Type B pancreatic cell (in vitro differentiated cells): ENCODE measurements at regions not wholly inside any gene's neighbourhood (a gene's known extent, or its start where the extent isn't known, plus 50 kb on each side); places are given as distances from the start of the nearest gene placed in this dataset.

Experiments used
- DNase-seq: peaks from one replicate; pipeline ENCODE4 v3.0.0; 2021; ENCODE audit warnings: mixed read lengths; ENCODE audit not compliant: unreplicated experiment; ENCODE audit errors: extremely low spot score
- H3K27ac Mint-ChIP-seq: 2 replicates; pipeline ENCODE4 v1.8.0; 2021; ENCODE audit warnings: mild to moderate bottlenecking, mixed read lengths
- H3K27me3 Mint-ChIP-seq: 2 replicates; pipeline ENCODE4 v1.8.0; 2021; ENCODE audit warnings: mixed read lengths
- H3K36me3 Mint-ChIP-seq: 2 replicates; pipeline ENCODE4 v1.8.0; 2021; ENCODE audit warnings: mixed read lengths
- H3K4me1 Mint-ChIP-seq: one replicate; pipeline ENCODE4 v1.8.0; 2021; ENCODE audit warnings: mixed read lengths; ENCODE audit not compliant: unreplicated experiment
- H3K4me3 Mint-ChIP-seq: 2 replicates; pipeline ENCODE4 v1.8.0; 2021; ENCODE audit warnings: mild to moderate bottlenecking, mixed read lengths
- H3K9me3 Mint-ChIP-seq: 2 replicates; pipeline ENCODE4 v1.8.0; 2021; ENCODE audit warnings: mixed read lengths
- TF ChIP-seq, protein P1 (sequence below): fragments of 200-600 bp; sonication (generic); conservative IDR thresholded peaks from 2 replicates; pipeline ENCODE4 v1.5.0; 2021; ENCODE audit warnings: antibody characterized with exemption, mild to moderate bottlenecking

DNA sequence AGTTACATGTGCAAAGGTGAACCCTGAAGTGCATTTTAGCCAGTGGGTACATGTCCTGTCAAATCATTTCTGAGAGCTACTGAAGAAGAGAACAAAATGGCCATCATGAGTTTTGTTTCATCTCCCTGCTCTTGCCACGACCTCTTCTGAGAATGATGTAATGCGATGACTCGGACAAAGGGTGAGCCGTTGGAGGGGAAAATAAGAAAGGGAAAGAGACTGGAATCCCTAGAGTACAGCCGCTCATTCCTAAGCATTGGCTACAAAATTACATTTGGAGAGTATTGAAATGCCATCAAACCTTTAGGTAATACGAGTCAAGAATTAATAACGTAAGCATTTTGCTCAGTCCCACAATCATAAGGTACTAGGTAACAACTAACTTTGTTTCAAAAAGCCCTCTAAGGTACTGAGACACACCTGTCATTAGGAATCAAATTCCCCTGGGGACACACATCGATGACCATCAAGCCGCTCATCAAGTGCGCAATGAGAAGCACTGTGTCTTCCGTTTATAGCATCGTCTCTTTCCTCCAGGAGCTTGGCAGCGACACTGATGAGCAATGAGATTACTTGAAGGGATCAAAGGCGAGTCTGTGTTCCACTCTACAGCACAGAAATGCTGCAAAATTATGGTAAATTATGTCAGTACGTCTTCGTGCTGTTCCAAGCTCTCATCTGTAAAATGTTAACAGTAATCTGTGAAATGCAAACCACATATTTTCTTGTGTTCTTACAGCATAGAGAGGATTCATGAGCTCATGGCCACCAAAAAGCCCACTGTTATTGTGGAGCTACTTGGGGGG is 97.3 kb upstream of the PIEZO2 start:
- TF ChIP-seq, protein P1, sequence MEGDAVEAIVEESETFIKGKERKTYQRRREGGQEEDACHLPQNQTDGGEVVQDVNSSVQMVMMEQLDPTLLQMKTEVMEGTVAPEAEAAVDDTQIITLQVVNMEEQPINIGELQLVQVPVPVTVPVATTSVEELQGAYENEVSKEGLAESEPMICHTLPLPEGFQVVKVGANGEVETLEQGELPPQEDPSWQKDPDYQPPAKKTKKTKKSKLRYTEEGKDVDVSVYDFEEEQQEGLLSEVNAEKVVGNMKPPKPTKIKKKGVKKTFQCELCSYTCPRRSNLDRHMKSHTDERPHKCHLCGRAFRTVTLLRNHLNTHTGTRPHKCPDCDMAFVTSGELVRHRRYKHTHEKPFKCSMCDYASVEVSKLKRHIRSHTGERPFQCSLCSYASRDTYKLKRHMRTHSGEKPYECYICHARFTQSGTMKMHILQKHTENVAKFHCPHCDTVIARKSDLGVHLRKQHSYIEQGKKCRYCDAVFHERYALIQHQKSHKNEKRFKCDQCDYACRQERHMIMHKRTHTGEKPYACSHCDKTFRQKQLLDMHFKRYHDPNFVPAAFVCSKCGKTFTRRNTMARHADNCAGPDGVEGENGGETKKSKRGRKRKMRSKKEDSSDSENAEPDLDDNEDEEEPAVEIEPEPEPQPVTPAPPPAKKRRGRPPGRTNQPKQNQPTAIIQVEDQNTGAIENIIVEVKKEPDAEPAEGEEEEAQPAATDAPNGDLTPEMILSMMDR = no peak
- H3K4me1 Mint-ChIP-seq = peaks cover under 1% of the 10 kb centered on the region
- no peak overlapping the region for H3K27ac Mint-ChIP-seq
- H3K36me3 Mint-ChIP-seq = no peaks in the 10 kb centered on the region
- no peak for DNase-seq
- H3K4me3 Mint-ChIP-seq = no peak overlapping the region
- peaks cover 5% of the 10 kb centered on the region for H3K9me3 Mint-ChIP-seq
- H3K27me3 Mint-ChIP-seq = no peaks in the 10 kb centered on the region

DNA sequence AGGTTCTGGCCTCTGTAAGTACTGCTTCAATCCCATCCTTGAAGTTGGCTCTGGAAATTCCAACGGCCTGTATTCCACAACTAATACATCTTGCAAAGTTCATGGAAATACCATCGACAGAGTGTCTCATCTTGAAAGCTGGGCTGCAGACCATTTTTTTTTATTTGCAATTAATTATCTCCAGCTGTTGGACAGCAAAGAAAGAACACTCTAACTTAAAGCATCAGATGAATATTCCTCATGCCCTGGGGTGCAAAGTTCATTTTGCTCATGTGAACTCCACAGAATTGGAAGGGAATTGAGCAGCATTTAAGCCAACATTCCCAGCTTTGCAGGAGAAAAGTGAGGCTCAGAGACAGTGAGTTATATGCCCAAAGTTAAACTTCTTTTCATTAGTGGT is 96.5 kb upstream of the PIEZO2 start:
- Mint-ChIP-seq H3K27ac (no peak overlapping the region), H3K4me3 (no peak overlapping the region), H3K9me3 (peaks cover 5% of the 10 kb centered on the region), H3K27me3 (no peaks in the 10 kb centered on the region), H3K4me1 (no peaks in the 10 kb centered on the region), H3K36me3 (no peaks in the 10 kb centered on the region)
- TF ChIP-seq, protein P1 = no peak
- DNase-seq = no peak

DNA sequence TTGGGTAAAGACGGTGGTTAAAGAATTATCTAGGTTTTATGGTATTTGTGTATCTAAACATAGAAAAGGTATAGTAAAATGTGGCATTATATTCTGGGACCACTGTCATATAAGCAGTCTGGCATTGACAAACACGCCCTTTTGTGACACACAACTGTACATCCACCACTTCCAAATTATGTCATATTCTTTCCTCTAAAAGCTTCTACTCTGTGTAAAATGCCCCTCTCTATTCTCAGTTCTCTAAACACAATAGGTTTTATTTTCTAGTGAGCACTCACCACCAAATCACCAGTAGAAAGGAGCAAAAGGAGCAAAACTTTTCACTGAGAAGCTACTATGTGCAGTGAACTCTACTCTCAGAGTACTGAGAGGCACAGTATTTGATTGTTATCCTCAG is 88.1 kb upstream of the PIEZO2 start:
- Mint-ChIP-seq H3K36me3 (no peaks in the 10 kb centered on the region), H3K27me3 (no peaks in the 10 kb centered on the region), H3K4me3 (no peak overlapping the region), H3K9me3 (peaks cover 2% of the 10 kb centered on the region), H3K27ac (no peak overlapping the region), H3K4me1 (peaks cover 5% of the 10 kb centered on the region)
- no peak for DNase-seq
- TF ChIP-seq, protein P1 = no peak

DNA sequence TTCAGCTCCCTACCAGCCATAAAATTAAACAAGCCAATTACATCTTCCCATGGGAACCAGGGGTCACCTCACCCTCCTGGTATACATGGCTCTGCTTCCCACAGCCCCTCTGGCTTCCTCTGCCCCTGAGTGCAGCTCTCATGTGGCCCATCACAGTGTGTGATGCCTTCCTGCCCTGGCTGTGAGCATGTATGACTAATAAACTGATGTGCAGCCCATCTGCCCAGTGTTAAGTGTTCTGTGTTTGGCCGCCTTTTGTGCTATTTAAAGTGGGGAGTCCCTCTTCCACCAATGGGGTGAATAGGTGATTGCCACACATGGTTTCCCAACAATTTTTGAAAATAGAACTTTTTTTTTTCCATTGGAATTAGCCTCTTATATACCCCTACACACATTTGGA is 87.7 kb upstream of the PIEZO2 start:
- peaks cover 5% of the 10 kb centered on the region for H3K4me1 Mint-ChIP-seq
- TF ChIP-seq, protein P1 = no peak
- no peaks in the 10 kb centered on the region for H3K36me3 Mint-ChIP-seq
- H3K27ac Mint-ChIP-seq = no peak overlapping the region
- H3K4me3 Mint-ChIP-seq = no peak overlapping the region
- H3K27me3 Mint-ChIP-seq = no peaks in the 10 kb centered on the region
- H3K9me3 Mint-ChIP-seq = no peaks in the 10 kb centered on the region
- DNase-seq = no peak

DNA sequence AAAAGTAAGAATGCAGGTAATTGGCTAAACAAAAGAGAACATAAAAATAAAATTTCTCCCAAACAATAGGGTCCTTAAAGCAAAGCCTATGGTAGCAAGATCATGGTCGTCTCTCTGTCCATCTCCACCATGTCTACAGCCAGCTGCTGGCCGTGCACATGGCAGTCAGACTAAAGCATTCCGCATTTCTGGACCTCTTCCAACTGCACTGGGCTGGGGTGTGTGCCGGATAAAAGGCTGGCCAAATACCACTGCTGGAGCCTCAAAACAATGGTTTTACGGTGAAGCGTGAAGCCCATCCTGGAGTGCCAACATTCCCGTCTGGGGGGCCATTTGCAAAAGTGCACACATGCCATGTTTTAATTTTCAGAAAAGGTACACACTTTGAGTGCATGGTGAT is 74.8 kb upstream of the PIEZO2 start:
- Mint-ChIP-seq H3K27me3 (no peaks in the 10 kb centered on the region), H3K27ac (no peak overlapping the region), H3K4me1 (peaks cover under 1% of the 10 kb centered on the region), H3K9me3 (peaks cover 10% of the 10 kb centered on the region), H3K36me3 (no peaks in the 10 kb centered on the region), H3K4me3 (no peak overlapping the region)
- no peak for DNase-seq
- TF ChIP-seq, protein P1 = no peak
